ENCODE measurements at regions not wholly inside any gene's neighbourhood (a gene's known extent, or its start where the extent isn't known, plus 50 kb on each side); places are given as distances from the start of the nearest gene placed in this dataset.

DNA sequence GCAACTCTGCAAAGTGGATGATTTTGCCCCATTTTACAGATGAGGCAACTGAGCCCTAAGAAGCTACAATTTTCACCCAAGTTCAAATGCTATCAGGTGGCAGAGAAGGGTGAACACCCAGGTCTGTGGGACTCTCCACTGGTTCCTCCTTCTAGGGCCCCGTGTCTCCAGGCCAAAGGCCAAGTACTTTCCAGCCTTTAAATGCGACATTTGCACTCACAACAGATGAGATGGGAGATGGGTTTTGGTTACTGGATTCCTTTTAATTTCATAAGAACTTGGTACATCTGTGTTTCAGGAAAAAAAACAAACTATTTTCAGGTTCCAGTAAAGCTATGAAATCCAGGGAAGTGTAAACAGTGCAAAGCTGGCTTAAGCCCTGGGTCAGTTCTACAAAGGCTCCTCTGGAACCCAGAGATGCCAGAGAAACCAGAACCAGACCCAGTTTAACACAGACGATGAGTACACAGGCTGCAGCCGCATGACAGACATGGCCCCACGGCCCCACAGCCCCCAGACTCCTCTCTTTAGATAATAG is 361.7 kb downstream of the ANAPC1 start:
- TF ChIP-seq, protein P1, sequence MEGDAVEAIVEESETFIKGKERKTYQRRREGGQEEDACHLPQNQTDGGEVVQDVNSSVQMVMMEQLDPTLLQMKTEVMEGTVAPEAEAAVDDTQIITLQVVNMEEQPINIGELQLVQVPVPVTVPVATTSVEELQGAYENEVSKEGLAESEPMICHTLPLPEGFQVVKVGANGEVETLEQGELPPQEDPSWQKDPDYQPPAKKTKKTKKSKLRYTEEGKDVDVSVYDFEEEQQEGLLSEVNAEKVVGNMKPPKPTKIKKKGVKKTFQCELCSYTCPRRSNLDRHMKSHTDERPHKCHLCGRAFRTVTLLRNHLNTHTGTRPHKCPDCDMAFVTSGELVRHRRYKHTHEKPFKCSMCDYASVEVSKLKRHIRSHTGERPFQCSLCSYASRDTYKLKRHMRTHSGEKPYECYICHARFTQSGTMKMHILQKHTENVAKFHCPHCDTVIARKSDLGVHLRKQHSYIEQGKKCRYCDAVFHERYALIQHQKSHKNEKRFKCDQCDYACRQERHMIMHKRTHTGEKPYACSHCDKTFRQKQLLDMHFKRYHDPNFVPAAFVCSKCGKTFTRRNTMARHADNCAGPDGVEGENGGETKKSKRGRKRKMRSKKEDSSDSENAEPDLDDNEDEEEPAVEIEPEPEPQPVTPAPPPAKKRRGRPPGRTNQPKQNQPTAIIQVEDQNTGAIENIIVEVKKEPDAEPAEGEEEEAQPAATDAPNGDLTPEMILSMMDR (conservative IDR thresholded peaks at IDR 0.05 in 1 of 2, IDR thresholded peaks at IDR 0.05 in 1 of 2; ENCODE audit: extremely low read depth in 1 of 2, insufficient read depth in 1 of 2, low read depth in 1 of 2, low read length in 2 of 2): no peak
- TF ChIP-seq EZH2 (IDR thresholded peaks at IDR 0.05; ENCODE audit: borderline replicate concordance, low read length): no peak

Data from mammary epithelial cell (primary cell).